ENCODE measurements at regions not wholly inside any gene's neighbourhood (a gene's known extent, or its start where the extent isn't known, plus 50 kb on each side); places are given as distances from the start of the nearest gene placed in this dataset.

DNA sequence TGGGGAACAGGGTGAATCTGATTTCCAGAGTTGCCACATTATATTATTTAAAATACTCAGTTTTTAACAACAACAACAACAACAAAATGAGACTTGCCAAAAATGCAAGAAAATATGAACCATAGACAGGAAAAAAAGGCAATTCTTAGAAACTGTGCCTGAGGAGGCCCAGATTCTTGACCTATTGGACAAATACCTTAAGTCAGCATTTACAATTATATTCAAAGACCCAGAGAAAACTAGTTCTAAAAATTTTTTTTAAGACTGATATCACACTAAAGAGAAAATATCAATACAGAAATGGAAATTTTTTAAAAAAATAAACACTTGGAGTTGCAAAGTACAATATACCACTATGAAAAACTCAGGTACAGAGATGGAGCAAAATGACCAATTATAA is 152.8 kb upstream of the LYPLAL1 start:
- in situ Hi-C loops (cut with HindIII; ENCODE audit: low sequenced_read_pairs), result no loop called here

DNA sequence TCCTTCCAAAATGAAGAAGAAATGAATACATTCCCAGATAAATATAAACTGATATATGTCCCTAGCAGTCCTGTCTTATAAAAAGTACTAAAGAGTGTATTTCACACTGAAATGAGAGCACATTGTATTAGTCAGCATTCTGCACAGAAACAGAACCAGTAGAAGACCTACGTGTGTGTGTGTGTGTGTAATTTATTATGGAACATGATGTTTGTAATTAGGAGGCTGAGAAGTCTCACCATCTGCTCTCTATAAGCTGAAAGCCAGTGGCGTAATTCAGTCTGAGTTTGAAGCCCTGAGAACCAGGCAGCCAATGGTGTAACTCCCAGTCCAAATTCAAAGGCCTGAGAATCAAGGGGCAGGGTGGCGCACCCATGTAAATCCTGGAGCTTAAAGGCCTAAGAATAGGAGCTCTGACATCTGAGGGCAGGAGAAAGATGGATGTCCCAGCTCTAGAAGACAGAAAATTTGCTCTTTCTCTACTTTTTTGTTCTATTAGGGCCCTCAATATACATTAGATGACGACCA is 146.5 kb upstream of the LYPLAL1 start:
- in situ Hi-C loops (cut with HindIII; ENCODE audit: low sequenced_read_pairs), result no loop called here

DNA sequence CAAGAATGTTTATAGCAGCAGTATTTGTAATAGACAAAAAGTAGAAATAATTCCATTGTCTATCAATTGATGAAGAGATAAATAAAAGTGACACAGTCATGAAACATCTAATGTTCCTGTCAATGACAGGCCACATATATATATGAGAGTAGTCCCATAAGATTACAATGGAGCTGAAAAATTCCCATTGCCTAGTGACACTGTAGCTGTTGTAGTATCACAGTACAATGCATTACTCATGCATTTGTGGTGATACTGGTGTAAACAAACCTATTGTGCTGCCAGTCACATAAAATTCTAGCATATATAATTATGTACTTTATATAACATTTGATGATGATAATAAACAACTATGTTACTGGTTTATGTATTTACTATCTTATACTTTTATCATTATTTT is 141.9 kb upstream of the LYPLAL1 start:
- in situ Hi-C loops (cut with HindIII; ENCODE audit: low sequenced_read_pairs), result no loop called here

DNA sequence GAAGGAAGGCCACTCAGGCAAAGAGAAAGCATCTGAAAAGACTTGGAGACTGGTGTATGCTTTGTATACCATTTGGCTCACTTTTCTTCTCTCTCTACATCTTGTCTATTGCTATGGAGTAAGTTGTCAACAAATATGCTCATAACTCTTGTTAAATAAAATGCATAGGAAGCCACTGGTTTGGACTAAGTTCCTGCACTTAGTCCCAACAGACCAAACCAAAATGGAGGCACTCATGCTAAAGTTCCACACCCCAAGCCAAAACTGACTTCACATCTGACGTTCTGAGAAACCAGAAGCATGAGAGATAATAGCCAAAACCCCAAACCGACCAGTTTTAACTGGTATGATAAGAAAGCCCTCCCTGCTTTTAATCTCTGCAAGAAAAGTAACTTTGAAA is 135.3 kb upstream of the LYPLAL1 start:
- in situ Hi-C loops (cut with HindIII; ENCODE audit: low sequenced_read_pairs), result no loop called here

DNA sequence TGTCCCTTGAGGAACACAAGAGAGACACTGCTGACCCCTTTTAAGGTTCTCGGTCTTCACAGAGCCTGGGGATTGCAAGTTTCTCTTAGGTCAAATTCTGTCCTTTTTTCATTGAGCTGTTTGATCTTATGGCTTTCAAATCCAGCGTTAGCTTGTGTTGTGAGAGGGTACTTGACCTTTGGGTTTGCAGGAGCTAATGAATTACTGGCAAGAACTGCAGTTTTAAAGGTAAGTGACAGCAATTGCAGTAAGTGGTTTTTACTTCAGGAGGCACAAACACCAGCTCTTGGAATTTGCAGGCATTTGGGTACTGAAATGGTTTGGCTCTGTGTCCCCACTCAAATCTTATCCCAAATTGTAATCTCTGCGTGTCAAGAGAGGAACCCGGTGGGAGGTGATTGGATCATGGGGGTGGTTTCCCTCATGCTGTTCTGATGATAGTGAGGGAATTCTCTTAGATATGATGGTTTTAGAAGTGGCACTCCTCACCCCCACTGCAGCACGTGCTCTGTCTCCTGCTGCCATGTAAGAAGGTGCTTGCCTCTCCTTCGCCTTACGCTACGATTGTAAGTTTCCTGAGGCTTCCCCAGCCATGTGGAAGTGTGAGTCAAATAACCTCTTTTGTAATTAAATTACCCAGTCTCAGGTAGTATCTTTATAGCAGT is 134.5 kb upstream of the LYPLAL1 start:
- in situ Hi-C loops (cut with HindIII; ENCODE audit: low sequenced_read_pairs), result no loop called here

DNA sequence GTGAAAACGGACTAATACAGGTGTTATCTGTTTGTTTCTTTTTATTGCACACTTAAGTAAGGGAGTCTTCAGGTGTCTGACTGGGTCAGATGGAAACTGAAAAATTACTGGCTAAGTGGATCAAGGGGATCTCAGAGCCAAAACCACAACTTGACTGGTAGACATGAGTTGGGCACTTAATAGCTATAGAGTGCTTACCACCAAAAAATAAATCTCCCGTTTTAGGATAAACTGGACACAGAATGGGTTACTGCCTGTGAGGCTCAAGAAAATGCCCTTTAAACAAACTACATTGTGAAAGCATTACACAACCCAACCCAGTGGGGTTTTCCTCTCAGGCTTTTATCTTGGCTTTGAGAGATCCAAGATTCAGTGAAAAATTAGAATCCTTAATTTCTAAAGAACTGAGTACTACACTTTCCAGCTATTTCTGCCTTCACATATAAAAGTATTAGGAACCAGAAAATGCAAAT is 134.0 kb upstream of the LYPLAL1 start:
- in situ Hi-C loops (cut with HindIII; ENCODE audit: low sequenced_read_pairs), result no loop called here

DNA sequence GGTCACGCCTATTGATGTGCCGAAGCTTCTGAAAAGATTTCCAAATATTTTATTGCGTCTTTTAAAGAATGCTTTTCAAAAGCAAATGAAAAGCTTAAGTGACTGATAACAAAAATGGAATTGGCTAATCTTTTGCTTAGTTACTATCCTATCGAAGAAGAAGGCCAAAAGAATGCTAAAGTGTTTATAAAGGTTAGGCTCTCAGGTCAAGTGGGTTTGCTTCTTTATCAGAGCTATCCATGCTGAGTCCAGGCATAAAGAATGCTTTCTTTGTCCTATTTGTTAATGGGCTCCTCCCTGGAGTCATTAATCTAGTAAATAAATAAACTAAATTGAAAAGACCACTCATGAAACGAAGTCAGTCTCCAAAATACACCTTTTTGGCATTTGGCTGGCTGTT is 133.4 kb upstream of the LYPLAL1 start:
- in situ Hi-C loops (cut with HindIII; ENCODE audit: low sequenced_read_pairs), result no loop called here

DNA sequence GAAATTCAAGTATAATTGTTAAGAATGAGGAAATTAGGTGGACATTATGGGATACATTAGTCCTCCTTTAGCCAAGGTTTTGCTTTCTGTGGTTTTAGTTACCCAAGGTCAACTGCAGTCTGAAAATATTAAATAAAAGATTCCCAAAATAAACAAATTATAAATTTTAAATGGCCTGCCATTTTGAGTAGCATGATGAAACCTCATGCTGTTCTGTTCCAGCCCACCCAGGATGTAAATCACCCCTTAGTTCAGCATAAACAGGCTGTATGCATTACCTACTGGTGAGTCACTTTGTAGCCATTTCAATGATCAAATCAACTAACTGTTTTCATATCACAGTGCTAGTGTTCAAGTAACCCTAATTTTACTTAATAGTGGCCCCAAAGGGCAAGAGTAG is 132.5 kb upstream of the LYPLAL1 start:
- in situ Hi-C loops (cut with HindIII; ENCODE audit: low sequenced_read_pairs), result no loop called here

DNA sequence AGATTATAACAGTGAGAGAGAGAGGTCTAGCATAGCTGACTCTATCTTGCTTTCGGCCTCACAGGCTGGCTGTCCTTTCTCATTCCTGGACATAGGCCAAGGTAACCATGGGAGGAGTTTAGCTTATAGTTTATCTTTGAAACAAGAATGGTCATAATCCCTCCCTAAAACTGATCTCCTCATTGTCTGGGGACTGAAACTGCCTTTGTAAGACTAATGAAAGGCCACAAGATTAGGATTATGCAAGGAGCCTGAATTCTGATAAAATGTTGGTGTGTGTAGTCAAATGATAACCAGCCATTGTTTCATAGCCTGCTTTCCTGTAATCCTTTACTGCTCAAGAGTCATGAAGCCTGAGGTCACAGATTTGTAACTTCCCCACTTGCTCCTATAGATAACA is 131.9 kb upstream of the LYPLAL1 start:
- in situ Hi-C loops (cut with HindIII; ENCODE audit: low sequenced_read_pairs), result no loop called here

DNA sequence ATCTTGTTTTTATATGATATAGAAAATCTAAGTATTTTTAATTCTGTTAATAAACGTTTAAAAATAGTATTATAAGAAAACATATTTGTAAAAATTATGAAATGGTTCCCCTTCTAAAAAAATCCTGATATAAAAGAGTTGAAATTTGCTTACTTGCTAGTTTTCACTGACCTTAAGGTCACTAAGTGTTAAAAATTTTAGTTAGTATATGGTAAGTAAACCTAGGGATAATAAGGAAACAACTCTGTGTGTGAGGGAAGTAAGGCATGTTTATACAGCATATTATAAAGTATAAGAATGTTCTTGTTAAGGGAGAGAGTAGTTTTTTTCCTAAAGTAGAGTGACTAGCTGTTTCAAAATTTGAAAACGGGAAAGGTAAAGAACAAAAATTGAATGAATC is 130.9 kb upstream of the LYPLAL1 start:
- in situ Hi-C loops (cut with HindIII; ENCODE audit: low sequenced_read_pairs), result no loop called here

DNA sequence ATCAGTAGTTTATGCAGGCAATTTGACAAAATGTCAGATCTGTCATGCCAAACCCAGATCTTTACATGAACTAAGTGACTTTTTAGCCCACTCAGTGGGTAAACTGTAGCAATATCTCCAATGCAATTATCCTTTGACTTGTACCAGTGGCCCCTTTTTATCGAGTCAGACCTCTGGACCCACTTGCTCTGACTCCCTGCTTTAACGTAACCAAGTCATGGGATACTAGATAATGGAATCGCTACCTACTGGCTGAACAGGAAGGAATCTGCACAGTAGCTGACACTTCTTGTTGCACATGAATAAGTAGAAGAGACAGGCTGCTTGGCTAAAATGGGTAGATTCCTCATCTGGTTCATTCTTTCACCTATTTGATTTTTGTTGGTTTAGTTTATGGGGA is 128.4 kb upstream of the LYPLAL1 start:
- in situ Hi-C loops (cut with HindIII; ENCODE audit: low sequenced_read_pairs), result no loop called here

DNA sequence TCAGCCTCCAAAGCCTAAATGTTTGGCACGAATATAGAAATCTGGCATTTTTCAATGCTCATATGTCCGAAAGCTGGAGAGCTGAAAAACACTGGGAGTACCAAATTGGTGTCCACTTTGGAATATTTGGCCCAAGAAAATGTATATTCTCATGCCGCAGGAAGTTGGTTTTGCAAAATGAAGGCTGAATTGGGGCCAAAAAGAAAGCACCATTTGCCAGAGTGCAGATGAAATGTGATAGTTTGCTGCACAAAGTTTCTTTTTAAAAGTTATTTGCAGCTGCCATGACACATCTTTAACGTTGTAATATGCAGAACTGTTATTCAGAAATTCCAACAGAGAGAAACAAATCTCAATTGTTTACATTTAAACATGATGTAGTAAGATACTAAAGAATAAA is 124.2 kb upstream of the LYPLAL1 start:
- in situ Hi-C loops (cut with HindIII; ENCODE audit: low sequenced_read_pairs), result no loop called here

DNA sequence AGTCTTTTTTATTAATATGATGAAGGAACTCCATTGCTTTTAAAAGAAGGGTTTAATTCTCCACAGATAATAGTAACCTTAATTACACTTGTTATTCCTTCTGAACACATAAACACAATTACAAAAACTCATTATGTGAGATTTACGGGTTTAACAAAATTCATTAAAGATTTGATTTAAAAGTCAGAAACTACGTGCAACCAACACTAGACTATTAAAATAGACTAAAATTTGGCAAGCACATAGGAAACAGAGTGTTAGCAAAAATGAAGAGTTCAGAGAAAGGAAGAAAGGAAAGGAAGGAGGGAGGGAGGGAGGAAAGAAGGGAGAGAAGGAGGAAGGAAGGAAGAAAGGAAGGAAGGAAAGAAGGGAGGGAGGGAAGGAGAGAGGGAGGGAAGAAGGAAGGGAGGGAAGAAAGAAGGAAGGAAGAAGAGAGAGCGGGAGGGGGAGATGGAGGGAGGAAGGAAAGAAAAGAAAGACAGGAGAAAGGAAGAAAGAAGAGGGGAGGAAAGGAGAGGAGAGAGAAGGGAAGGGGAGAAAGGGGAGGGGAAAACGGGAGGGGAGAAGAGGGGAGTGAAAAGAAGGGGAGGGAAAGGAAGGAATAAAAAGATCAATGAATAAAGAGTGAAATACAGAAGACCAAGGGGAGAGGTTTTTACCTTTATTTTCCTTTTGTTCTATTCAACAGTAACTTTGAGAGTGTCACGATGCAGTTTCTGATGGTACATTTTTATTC is 123.4 kb upstream of the LYPLAL1 start:
- in situ Hi-C loops (cut with HindIII; ENCODE audit: low sequenced_read_pairs), result loop anchor here (25.0 kb wide), 1 partner anchor 713 kb away; the partner anchor contains the start of gene TGFB2

DNA sequence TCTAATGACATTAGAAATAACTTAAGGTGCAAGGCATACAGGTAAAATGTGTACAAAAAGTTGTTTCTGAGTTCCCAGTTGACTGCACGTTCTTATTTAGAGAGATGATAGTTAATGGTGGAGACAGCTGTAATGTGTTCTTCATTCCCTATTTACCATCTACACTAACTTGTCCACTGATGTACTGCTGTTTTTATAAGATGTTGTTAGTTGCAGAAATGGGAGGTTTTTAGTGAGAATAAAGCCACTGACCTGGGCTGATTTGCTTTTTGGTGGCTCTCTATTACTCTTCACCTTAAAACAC is 122.9 kb upstream of the LYPLAL1 start:
- in situ Hi-C loops (cut with HindIII; ENCODE audit: low sequenced_read_pairs), result loop anchor here (25.0 kb wide), 1 partner anchor 713 kb away; the partner anchor contains the start of gene TGFB2

DNA sequence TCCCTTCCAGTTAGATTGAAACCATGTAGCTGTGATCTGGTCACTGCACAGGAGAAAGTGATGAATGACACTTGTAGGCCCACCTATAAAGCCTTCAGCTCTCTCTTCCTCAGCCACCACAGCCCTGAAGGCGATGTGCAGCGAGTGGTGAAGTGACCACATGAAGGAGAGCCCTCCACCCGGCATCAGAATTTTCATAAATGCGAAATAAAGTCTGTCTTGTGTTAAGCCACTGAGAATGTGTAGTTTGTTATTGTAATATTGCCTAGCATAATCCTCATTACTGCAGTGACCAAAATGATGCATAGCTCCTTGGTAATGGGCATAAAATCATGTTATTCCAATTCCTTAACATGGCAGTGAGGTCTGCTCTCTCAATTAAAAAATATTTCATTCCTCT is 122.1 kb upstream of the LYPLAL1 start:
- in situ Hi-C loops (cut with HindIII; ENCODE audit: low sequenced_read_pairs), result loop anchor here (25.0 kb wide), 1 partner anchor 714 kb away; the partner anchor contains the start of gene TGFB2

DNA sequence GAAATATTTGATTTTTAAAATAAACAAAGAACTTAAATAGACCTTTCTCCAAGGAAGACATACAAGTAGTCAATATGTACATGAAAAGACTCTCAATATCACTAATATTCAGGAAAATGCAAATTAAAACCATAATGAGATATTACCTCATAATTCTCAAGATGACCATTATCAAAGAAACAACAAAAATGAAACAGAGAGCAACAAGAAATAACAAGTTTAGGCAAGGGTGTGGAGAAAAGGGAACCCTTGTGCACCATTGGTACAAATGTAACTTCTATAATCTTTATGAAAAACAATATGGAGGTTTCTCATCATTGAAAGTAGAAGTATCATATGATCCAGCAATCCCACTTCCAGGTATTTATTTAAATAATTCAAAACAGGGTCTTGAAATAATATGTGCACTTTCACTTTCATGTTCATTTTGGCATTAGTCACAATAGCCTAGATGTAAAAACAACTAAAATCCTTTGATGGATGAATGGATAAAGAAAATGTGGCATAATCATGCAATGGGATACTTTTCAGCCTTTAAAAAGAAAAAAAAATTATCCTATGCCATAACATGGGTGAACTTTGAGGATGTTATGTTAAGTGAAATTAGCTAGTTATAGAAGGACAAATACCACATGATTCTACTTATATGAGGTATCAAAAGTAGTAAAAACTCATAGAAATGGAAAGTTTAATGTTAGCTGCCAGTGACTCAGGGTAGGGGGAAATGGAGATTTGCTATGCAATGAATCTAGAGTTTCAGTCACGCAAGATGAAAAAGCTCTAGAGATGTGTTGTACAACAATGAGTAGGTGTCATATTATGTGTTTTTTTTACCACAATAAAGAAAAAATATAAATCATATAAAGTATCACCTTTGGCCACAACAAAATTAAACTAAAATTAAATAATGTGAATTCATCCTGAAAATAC is 114.5 kb upstream of the LYPLAL1 start:
- in situ Hi-C loops (cut with HindIII; ENCODE audit: low sequenced_read_pairs), result loop anchor here (25.0 kb wide), 1 partner anchor 722 kb away; the partner anchor contains the start of gene TGFB2

DNA sequence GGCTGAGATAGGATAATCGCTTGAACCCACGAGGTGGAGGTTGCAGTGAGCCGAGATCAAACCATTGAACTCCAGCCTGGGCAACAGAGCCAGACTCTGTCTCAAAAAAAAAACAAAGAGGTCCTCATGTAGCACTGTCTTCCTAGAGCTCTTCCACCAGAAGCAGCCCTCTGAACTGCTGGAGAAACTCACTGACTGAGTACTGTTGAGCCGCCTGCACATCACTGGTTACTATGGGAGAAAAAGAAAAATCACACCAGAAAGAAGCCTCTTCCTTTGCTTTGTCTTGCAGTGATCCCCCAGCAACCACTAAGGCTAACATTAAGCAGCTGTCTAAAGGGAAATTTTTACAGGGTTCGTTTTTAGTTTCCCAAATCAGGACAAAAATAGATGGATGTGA is 112.9 kb upstream of the LYPLAL1 start:
- in situ Hi-C loops (cut with HindIII; ENCODE audit: low sequenced_read_pairs), result loop anchor here (25.0 kb wide), 1 partner anchor 723 kb away; the partner anchor contains the start of gene TGFB2

DNA sequence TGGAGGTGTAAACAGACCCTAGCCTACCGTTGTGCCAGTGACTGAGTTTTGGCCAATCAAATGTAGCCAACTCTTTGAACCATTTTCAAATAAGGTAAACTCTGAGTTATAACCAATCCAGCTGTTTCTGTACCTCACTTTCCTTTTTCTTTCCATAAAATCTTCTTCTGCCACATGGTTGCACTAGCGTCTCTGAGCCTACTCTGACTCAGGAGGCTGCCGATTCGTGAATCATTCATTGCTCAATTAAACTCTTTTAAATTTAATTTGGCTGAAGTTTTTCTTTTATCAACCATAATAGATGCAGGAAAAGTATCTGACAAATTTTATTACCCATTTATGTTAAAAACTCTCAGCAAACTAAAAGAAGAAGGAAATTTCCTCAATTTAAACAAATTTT is 111.5 kb upstream of the LYPLAL1 start:
- in situ Hi-C loops (cut with HindIII; ENCODE audit: low sequenced_read_pairs), result loop anchor here (25.0 kb wide), 1 partner anchor 725 kb away; the partner anchor contains the start of gene TGFB2

DNA sequence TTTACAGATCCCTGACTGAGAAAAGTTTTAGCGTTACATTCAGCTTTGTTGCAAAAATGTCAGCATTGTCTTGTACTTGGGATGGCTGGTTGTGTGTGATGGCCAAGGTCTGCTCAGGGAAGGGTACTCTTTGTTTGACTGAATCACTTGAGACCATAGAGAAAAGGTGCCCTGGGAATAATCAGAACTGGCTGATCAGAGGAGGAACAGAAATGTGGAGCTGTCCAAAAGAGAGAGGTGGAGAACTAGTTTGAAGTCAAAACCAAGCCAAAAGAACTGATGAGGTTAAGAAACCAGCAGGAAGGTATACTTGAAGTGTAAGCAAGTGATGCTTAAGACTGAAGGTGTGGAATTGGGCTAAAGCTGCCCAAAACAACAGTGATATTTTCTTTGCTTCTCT is 107.6 kb upstream of the LYPLAL1 start:
- in situ Hi-C loops (cut with HindIII; ENCODE audit: low sequenced_read_pairs), result loop anchor here (25.0 kb wide), 1 partner anchor 729 kb away; the partner anchor contains the start of gene TGFB2

DNA sequence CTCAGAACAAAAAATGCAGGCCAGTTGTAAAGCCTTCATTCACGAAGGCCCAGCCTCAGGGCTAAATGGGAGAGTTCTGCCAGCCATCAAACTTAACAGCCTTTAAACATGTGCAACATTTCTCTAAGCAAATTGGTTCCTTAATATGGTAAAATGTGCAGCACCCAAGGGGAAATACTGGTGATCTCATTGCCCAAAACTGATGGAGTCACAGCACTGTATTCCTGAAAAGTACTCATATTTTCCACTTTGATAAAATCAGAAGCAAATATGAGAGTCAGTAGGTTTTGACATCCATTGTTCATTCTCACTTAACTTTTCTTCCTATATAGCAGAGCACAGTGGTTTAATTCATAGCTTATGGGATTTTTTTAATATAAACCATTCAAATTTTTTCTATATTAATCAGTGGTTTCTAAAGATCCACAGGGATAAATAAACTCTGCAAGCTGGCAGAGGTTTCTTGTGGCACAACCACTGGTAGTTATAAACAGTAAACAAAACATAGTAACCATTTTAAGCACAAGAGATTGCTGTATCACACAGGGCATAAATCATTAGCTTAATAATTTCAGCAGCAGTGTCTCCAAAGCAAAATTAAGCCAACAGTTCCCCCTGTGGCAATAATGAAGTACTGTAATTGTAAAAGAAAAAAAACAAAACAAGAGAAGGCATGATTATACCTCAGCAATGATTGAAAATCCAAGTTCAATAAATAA is 106.9 kb upstream of the LYPLAL1 start:
- in situ Hi-C loops (cut with HindIII; ENCODE audit: low sequenced_read_pairs), result loop anchor here (25.0 kb wide), 1 partner anchor 729 kb away; the partner anchor contains the start of gene TGFB2
